Activated CD4-positive, alpha-beta T cell treated with anti-CD3 and anti-CD28 coated beads, Interleukin-10, Interleukin-2, amounts not matched to agents 100 ng/mL and 50 ng/mL, durations not matched to agents 16 hours and 8 hours (primary cell): ENCODE measurements at regions not wholly inside any gene's neighbourhood (a gene's known extent, or its start where the extent isn't known, plus 50 kb on each side); places are given as distances from the start of the nearest gene placed in this dataset.
"Not testable (repeated sequence)": the region's sequence is repeated elsewhere in the genome, so short reads cannot be mapped to it uniquely, and the experiment has no call there.

Experiments
- DNase-seq: peaks from one replicate; pipeline ENCODE4 v3.0.0-alpha.2; 2020

DNA sequence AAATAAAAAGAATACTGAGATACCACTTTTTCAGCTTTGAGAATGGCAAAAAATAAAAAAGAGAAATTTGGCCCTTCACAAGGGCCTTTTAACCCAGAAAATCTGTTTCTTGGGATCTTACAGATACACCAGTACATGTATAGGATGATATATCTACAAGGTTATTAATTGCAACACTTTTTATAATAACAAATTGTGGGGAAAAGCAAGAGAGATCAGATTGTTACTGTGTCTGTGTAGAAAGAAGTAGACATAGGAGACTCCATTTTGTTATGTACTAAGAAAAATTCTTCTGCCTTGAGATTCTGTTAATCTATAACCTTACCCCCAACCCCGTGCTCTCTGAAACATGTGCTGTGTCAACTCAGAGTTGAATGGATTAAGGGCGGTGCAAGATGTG, 378.7 kb downstream of the KIF2B start:
- DNase-seq: not testable (repeated sequence)

DNA sequence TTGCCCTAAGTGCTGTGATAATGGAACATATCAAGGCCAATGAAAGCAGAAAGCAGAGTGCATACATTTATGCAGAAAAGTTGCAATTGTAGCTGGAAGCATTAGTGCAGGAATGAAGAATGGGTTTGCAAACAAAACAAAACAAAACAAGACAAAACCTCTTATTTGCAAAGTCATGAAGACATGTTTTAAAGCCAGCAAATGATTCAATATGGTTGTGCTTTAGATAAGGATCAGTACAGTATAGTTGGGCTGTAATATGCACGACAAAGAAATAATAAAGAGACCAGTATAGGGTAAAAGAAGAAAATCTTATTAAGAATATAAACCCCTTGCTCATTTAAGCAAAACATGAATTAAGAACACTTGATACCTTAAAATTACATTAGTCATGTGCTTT, 398.1 kb downstream of the KIF2B start:
- no peak for DNase-seq

DNA sequence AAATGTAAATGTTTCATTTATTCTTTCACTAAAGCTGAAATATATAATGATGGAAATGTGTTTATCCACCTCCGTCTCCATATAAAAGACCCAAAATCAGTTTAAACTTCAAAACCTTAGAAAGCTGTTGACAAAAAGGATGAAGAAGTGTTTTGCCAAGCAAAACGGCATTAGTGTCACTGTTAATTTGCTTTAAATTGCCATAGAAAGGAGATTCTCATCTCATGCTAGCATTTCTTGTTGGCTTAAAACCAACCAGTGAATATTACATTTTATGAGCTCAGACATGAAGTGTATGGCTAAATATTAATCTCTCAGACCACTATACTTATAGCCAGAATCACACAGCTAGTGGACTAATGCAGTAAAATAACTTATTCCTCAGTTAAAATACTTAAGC, 398.8 kb downstream of the KIF2B start:
- no peak for DNase-seq

DNA sequence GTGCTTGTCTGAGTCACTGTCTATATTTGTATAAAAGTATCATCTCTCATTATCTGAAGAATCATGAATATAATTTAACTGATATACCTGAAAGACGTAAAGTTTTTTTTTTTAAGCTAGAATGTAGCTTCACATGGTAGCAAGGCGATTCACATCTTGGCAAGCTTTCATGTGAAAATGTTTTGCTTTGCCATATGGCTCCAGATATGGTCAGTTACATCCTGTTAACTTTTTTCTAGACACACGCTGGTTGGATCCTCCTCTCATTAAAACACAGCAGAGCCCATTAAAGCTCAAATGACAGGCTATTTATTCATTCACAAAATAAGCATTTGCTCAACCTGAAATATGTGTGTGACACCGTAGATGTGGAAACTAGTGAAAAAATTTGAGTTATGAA, 412.8 kb downstream of the KIF2B start:
- DNase-seq: no peak

DNA sequence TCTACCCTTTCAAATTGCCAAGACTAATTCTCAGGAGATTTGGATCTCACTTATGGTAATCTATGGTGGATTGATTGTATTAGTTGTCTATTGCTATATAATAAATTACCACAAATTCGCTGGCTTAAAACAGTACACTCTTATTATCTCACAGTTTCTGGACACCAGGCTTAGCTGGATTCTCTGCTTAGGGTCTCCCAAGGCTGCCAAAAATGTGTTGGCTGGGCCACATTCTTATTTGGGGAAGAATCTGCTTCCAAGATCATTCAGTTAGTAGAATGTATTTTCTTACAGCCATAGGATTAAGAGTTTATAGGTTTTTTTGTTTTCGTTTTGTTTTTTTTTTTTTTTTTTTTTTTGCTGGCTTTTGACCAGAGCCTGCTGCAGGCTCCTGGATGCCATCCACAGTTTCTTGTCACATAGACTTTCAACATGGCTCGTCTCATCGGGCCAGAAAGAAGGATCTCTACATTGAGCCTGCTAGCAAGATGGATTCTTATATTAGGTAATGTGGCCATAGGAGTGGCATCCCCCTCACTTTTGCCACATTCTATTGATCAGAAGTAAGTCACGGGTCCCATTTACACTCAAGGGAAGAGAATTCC, 415.3 kb downstream of the KIF2B start:
- no peak for DNase-seq

- no peak for DNase-seq
Observed at GRCh38 chr17:54239291-54239690, 416.6 kb downstream of the KIF2B start.

- no peak for DNase-seq
Observed at GRCh38 chr17:54255696-54256095, 433.0 kb downstream of the KIF2B start.

- DNase-seq: no peak
Observed at GRCh38 chr17:54256401-54256929, 433.7 kb downstream of the KIF2B start.

DNA sequence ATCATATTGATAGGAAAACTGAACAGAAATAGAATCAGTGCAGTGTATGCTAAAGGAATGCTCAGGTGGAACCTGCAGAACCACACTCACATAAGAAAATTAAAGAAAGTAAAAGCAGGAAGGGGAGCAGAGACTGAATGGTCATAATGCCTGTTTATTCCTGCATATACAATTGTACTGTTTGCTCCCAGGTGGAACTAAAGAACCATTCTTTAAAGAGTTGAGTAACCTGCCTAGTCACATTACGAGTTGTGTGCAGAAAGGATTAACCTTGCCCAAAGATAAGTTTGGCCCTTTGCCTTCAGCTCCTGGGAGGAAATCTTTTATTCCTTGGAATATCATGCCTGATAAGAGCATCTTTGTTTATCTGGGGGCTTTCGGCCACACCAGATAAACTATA, 434.7 kb downstream of the KIF2B start:
- DNase-seq: no peak

DNA sequence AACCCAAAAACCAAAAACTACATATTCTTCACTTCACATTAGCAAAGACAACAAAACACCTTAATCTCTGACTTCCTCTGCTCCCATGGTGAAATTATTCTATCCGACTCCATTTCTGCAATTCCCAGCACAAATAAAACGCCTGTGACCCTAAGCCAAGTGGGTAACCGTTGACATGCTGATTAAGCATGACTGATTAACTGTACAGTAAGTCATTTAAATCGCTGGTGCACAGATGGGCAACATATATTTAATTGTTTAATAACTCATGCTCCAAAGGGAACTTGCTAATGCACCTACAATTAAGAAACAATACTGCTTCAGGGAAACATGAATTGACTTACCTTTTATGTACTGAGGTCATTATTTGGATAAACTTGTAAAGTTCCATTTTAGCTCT, 436.7 kb downstream of the KIF2B start:
- DNase-seq: no peak

GRCh38 chr17:54261465-54261864, 438.7 kb downstream of the KIF2B start:
- DNase-seq: no peak

DNA sequence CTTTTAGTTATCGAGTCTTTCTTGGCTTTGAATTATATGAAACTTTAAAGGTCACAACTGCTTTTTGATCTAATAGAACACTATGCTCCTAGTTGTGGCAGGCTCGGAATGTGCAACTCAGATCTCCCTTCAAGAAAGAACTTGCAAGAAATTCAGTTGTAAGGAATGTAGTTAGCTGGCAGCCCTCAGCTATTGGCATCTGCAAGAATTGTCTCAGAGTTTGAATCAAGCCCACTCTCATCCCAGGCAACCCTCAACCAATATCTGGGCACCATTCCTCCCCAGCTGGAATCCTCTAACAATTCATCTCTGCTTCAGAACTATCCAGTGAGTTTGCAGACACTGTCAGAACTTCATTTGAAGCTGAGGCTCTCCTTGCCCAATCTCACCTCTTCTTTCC, 447.2 kb downstream of the KIF2B start:
- no peak for DNase-seq

- DNase-seq: no peak
Observed at GRCh38 chr17:54270499-54270898, 447.8 kb downstream of the KIF2B start.

- no peak for DNase-seq
Observed at GRCh38 chr17:54277868-54278267, 455.1 kb downstream of the KIF2B start.

- DNase-seq: no peak
Observed at GRCh38 chr17:54280741-54281140, 458.0 kb downstream of the KIF2B start.

DNA sequence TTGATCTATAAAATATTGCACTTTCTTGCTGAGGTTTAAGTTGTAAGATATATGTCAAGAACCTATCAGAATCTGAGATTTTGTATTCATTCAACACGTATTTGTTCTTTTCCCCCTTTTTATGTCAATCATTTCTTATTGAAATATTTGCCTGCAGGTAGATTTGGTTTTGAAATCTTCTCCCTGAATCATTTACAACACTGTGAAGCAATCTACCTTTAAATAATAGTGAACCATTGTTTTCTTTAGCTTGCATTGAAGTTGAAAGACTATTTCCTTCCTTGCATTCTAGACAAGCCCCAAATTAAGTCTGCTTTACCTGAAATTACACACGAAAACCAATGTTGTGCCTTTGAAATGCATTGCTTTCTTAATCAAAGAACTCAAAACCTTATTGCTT, 460.2 kb downstream of the KIF2B start:
- no peak for DNase-seq

- DNase-seq: no peak
Observed at GRCh38 chr17:54307351-54307750, 484.6 kb downstream of the KIF2B start.

DNA sequence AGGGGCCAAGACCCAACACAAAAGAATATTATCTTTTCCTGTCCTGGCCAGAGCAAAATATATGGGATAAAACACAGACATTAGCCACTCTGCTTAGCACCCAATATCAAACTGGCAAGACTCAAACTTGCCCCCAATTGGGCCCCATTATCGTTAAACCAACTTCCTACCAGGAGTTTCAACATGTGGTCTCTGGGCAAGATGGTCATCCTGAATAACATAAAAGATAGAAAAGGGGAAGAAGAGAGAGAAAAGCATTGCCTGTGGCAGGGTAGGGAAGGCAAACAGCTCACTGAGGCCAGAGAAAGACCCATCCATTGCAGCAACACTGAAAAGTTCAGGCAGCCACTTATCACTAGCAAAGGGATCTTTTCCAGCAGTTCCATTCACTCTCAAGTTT, 502.1 kb downstream of the KIF2B start:
- DNase-seq: no peak

DNA sequence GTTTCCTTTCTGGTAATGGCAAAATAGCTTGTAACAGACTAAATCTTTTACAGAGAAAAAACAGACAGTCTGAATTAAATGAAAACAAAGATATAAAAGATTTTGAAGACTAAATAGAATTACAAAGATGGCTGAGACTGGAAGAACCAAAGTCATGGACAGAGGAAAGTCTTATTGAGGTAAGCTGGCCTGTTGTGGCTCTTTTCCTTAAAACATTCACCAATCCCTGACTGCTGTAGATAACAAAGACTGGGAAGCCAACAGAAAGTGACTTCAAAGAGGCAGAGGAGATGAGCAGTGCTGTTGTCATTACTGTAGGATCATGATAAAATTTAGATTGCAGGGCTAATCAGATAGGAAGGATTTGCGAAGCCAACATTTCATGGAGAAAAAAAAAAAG, 517.0 kb downstream of the KIF2B start:
- no peak for DNase-seq

DNA sequence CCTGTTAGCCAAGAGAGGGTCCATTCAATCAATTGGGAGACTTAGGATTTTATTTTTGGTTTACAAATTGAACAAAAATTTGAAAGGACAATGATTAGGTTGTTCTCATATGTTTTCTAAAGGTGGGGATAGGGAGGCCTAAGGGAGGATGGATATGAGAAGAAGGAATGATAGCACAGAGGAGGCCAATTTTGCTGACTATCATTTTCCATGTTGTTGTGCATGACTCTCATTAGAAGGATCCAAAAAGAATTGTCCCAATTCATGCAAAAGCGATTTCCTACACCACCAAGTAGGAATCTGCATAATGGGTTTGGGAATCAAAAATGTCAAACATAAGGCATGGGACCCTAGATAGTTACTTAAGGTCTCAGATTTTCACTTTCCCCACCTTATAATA, 524.8 kb downstream of the KIF2B start:
- DNase-seq: no peak

DNA sequence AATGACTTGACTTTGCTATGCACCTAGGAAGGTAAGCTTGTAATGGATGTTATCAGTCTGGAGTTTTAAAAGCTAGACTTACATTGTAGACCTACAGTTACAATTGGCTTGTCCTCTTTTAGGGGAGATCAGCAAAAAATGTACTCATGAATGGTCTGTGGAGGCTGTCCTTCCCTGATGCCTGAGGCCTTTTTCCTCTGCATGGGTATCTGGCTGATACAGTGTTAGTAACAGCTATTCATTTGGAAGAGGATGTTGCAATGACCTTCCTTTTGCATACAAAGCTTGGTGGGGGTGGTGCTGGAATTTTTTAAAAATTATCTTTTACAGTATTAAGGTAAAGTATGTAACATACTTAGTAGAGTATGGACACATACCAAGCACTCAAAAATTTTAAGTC, 525.5 kb downstream of the KIF2B start:
- DNase-seq: no peak

DNA sequence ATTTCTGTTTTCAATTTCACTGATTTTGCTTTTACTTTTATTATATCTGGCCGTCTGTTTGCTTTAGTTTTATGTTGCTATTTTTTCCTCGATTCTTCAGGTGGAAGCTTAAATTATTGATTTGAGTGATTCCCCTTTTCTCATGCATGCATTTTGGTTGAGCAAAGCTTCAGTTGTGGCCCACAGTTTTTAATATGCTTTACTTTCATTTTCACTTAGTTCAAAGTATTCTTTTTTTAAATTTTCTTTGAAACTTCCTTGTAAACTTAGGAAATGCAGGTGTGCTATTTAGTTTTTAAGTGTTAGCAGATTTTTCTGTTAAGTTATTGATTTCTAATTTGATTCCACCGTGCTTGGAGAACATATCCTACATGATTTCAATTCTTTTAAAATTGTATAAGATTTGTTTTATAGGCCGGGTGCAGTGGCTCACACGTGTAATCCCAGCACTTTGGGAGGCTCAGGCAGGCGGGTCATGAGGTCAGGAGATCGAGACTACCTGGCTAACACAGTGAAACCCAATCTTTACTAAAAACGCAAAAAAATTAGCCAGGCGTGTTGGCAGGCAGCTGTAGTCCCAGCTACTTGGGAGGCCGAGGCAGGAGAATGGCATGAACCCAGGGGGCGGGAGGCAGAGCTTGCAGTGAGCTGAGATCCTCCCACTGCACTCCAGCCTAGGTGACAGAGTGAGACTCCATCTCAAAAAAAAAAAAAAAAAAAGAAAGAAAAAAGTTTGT, 531.2 kb downstream of the KIF2B start:
- no peak for DNase-seq

GRCh38 chr17:54361073-54361472, 538.3 kb downstream of the KIF2B start:
- not testable (repeated sequence) for DNase-seq

DNA sequence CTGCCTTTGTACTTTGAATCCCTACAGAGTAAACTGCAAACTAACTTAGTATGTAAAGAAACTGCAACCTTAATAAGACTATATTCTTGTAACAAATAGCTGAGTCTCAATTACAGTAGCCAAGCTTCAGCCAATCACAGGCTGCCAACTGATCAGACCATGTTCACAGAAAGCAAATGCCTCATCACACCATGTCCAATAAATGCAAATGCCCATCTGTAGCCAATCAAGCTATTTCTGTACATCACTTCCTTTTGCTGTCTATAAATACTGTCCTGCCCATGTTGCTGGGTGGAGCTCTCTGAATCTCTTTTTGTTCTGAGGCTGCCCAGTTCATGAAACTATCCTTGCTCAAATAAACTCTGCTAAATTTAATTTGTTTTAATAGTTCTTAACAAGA, 531.7 kb upstream of the TOM1L1 start:
- no peak for DNase-seq
